NCI-H1105 (cell line): ENCODE measurements at regions not wholly inside any gene's neighbourhood (a gene's known extent, or its start where the extent isn't known, plus 50 kb on each side); places are given as distances from the start of the nearest gene placed in this dataset.

Experiments
- DNase-seq: peaks from one replicate; lab custom pipeline; 2025; lab: John Stamatoyannopoulos, UW

DNA sequence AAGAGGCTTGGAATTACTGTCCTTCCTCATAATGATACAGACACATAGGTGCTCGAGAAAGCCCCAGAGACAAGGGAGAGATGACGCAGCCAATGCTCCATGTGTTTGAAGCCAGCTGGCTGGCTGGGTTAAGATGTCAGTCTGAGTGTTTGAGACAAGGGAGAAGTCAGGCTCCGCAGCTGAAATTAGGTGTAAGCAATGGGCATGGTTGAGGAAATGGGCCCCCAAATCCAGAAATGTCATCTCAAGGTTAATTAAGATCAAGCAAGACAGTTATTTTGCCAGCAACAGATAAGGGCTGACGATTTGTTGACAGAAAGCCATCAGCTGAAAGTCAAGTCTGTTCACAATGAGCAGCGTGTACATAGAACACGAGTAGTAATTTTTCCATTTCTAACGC lies 713.4 kb downstream of the IRX1 start:
- DNase-seq, result no peak

DNA sequence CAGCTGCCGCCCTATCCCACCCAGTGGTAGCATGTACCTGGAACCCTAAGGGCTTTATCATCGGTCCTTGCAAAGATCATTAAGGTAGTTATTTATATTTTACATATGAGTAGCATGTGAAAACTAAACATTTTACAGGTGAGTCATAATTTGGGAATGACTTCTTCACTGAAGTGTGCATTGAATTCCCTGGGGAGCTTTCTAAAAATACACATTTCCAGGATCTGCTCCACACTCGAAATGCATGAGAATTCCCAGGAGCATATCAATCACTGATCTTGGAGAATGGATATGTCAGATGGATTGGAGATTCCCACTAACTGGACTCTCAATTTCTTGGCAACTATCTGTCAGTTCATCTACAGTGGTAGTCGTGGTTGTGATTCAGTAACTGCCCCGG lies 717.5 kb downstream of the IRX1 start:
- DNase-seq, result no peak

DNA sequence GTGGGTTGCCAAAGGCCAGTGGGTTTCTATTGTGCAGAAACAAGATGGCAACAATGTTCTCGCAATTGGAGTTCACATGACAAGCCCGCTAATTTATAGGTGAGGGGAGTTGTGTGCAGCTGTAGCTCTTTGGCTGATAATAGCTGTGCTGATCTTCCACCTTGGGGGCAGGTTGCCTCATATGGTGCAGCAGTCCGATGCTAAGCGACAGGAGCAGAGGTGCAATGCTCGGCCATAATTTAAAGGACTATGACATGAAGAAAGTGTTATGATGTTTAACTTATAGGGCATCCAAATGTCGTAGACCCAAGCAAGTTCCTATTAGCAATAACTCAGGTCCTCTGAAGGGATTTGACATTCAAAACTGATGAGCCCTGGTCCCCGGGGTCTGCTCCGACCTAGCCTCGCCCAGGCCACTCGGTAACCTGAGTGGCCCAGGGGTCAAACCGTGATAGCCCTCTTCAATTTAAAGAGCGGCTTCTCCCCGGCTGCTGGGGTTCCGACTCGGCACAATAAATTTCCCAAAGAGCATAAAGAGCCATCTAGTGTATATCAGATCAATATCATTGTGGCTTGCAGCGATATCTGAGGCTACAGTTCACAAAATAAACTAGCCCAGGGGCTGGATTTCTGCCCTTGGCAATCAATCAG lies 724.0 kb downstream of the IRX1 start:
- no peak for DNase-seq

DNA sequence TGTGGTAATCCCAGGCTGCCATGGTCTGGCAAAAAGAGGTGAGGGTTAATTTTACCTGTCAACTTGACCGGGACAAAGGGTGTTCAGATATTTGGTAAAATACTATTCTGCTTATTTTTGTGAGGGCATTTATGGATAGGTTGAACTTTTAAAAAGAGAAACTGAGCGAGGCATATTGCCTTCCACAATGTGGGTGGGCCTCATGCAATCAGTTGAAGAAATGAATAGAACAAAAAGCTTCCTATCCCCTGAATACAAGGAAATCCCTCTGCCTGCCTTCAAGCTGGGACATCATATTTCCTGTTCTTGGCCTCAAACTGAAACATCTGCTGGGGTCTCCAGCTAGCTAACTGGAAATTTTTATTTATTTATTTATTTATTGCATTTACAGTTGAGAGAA lies 734.7 kb downstream of the IRX1 start:
- no peak for DNase-seq

DNA sequence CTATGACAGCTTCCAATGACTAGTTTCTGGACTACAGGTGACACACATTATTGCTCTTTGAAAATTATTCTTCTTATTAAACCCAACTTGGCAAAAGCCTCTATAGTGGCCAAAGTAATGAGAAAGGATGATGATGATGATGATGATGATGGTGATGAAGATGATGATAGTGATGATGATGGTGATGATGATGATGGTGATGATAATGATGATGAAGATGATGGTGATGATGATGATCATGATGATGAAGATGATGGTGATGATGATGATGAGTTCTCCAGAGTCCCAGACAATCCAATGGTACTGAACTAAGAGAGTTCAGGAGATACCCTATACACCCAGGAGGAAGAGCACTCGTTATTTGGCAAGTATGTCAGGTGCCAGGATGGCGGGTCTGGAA lies 739.4 kb downstream of the IRX1 start:
- no peak for DNase-seq

DNA sequence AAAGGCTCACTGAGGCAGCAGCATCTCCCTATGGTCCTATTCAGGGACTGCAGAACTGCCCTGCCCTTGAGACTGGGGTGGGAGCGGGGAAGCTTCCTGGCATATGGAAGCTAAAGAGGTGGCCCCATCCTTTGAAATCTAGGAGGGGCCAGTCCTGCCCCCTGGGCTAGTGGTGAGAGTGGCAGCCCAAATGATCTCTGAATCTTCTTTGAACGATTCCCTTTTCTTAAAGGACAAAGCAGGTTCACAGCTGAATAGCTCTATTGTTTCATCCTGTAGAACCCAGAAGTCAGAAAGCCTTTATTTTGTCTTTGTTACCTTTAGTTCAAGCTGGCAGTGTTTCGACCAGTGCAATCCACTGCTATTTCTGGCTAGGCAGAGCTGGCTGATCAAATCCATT lies 741.9 kb downstream of the IRX1 start:
- no peak for DNase-seq

DNA sequence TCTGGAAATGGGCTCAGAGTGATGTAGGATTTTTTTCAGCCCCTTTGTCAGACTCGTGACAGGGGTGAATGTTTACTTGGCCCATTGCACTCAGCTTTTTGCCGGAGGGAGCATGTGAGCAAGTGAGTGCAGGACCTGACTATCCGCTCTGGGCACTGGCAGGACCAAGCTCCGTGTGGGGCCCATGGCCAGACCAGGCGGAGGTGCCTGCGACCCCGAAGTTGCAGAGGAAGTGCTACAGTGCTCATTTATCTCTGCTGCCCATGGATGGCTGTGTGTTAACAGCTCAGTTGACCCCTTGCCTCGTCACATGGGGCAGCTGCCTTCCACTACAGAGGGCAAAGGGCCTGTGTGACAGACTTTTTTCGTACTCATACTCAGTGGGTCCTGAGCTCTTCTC lies 744.3 kb downstream of the IRX1 start:
- no peak for DNase-seq

DNA sequence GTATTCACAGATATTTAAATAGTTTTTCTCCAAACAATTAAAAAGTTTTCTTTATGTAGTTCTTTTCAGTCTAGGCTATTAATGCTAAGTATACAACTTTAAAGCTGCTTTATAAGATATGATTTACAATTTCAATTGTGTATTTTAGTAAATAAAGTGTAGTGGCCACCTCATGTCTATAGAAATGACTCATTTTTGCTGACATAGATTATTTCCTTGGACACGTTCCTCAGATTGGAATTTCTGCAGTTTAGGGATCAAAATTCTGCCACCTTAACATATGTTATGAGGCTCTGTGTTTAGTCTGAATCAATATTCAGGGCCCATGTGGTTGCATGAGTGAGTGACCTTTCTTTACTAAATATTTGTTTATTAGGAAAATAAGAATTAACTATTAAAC lies 750.2 kb downstream of the IRX1 start:
- DNase-seq, result no peak

DNA sequence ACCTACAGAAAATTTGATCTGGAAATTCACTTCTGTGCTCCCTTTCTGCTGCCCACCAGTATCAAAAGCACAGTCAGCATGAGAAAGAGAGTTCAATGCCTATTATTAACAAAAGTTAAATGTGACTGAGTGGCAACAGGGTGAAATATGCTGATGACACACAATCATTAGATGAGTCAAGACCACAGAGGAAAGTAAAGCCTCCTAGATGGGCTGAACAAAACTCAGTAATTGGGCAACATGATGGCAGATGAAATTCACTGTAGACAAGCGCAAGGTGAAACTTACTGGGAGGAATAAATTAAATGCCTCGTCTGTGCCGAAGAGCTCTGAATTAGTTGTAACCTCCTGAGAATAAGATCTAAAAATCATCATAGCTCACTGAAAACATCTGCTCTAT lies 752.8 kb downstream of the IRX1 start:
- DNase-seq, result no peak

DNA sequence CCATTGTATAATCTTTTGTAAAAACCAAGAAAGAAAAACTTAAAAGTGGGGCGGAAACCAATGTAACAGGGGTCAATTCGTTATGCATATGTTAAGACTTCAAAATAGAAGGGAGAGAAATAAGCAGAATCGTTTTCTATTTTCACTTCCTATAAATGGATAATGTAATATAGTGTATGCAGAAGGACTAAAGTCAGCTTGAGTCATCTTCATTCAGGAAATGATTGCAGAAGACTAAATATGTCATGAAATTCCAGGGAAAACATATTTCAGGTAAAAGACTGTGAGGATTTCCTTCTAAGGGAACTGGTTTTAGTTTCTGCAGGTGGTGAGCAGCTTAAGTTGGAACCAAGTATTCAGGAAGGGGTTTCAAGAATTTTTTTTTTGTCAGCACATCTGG lies 753.3 kb downstream of the IRX1 start:
- DNase-seq, result no peak

DNA sequence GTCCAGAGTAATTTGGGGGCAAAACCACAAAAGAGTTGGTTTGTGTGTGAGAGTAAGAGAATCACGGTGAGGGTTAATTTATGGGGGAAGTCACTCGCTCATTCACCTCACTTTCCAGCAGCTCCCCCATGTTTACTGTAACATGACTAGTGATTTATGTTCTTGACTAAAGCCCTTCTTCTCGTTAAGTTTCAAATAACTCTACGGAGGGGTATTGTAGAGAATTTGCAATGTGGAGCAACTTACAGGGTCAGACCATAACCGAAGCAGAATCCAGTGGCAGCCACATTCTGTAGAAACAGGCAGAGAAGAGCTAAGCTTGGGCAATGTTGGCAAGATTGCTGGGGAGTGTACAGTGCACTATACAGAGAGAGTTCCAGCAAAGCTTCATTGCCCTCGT lies 760.6 kb downstream of the IRX1 start:
- no peak for DNase-seq

DNA sequence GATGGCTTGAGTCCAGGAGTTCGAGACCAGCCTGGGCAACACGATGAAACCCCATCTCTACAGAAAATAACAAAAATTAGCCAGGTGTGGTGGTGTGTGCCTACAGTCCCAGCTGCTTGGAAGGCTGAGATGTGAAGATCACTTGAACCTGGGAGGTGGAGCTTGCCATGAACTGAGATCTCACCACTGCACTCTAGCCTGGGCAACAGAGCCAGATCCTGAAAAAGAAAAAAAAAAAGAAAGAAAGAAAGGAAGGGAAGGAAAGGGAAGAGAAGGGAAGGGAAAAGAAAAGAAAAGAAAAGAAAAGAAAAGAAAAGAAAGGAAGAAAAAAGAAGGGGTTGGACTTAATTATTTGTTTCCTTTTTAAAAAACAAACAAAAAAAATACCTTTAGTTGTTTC lies 764.2 kb downstream of the IRX1 start:
- DNase-seq, result no peak

DNA sequence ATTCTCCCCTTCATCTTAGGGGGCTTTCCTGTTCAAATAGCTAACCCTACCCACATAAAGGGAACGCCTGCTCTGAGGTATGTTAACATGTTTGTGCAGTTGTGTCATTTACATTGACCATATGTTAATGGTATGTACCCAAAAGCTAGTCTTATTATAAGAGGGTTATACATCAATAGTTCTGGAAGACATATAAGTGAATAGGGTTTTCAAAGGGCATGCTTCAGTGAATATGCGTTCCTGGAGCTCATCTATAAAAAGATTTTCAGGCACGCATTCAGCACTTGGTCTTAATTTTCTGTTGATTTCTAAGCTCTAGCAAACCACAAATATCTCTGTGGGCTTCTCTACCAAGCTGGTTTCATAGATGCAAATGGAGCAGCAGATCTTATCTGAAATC lies 766.1 kb downstream of the IRX1 start:
- DNase-seq, result no peak

DNA sequence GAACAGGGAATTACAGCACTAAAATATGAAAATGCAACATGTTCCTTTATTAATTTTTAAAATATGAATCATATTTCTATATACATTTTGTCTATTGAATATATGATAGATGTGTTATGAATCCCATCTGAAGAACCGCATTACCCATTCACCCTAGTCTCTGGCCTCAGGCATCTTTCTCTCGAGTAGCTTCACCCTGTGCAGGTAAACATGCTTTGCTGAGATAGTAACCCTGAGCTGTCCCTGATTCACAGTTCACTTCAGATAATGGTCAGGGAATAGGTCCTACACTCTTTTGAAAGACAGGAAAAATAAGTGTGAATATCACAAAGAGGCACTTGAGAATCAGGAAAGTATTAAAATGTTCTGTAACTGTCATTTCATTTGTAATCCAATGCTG lies 766.8 kb downstream of the IRX1 start:
- DNase-seq, result no peak

DNA sequence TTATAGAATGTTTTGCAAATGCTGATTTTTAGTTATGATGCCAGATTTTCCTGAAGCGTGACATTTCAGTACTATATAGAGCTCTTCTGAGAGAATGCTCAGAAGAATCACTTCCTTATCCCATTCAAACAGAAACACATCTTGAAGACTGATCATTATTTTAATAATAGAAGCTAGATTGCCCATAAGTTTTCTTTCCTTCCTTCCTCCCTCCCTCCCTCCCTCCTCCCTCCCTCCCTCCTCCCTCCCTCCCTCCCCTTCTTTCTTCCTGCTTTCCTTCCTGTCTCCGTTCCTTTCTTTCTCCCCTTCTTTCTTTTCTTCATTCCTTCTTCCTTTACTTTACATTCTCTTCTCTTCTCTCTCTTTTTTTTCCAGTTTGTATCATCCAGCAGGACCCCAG lies 767.4 kb downstream of the IRX1 start:
- no peak for DNase-seq

DNA sequence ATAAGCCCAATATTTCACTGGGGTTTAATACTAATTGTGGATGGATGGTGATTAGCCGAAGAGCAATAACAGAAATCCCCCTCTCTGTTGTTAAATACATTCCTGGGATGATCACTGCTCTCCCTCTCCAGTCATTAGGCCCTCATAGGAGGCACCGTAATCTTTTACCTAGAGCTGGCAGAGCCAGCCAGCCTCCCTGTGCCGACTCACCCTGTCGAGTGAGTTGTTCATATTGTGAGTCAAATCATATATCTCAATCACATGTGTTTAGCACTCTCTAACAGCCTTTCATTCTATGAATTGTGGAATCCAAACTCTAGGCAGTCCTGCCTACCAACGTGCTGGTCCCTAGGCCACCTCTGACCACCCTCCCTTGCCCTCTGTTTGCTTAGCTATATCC lies 771.0 kb downstream of the IRX1 start:
- no peak for DNase-seq

DNA sequence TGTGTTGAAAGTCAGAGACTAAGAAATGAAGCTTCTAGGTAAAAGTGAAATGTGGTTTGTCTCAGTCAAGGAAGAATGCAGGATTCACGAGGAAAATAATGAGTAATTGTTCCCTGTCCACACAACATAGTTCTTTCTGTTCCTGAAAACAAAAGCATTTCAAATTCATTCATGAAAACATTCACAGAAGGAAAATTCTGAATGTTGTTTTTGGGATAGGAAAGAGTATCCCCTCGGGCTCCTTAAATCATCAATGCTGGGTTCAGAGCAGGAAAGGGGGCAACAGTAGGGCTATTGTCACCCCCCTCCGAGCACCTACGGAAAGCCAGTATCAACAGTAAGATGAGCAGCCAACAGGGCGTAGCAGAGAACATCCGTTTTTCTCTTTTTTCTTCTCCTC lies 769.9 kb upstream of the ADAMTS16 start:
- DNase-seq, result no peak

DNA sequence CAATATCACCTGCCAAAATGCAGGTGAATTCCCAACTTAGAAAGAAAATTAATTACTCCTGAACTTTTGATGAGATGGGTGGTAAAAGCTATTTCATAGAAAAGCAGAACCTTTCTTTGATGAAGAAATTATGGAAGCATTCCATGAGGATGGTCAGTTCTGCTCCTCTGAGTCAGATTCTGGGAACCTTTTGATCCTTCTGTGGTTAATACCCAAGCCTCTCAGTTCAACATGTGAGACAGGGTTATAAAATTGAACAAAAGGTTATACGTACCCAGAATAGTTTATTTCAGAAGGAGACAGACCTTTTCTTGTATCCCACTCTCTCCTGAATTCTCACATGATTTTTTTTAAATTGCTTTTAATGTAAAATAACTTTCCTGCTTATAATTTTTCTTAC lies 767.6 kb upstream of the ADAMTS16 start:
- DNase-seq, result no peak

DNA sequence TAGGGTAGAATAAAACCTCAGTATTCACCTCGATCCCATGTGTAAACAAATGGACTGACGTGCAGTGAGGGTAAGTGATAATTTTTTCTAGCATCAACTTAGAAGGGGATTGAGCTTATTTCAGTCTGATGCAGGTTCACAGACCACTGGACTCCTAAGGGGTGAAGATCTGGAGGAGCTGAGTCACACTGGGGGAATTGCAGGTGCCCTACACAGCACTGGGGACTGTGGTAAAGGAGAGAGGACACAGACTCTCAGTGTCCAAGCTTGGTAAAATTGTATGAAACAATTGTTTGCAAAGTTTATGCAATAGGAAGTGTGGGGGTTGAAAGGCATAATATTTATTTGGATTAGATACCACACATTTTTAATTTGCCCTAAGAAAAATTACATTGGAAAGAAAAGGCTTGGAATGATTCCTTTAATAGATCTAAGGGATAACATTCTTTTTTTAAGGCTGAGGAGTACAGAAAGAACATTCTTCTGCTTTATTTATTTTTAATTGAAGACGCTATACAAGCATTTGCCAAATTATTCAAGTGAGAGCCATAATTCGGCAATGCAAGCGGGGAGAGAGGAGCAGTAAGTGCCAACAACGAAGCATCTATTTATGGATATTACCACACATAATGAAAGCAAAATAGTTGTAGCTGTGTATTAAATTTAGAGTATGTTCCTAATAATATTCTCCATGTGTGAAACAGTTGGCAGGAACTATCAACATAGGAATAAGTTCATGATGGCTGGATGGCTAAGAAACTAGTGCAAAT lies 766.9 kb upstream of the ADAMTS16 start:
- DNase-seq, result no peak

DNA sequence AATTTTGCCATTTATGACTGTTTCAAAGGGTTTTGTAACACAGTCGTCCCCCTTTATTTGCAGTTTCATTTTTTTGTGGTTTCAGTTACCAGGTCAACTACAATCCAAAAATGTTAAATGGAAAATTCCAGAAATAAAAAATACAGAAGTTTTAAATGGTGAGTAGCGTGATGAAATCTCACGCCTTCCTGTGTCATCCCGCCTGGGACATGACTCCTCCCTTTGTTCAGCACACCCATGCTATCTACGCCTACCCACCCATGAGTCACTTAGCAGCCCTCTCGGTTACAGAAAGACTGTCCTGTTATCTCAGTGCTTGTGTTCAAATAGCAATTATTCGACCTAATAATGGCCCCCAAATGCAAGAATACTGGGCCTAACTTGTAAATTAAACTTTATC lies 765.3 kb upstream of the ADAMTS16 start:
- DNase-seq, result no peak

DNA sequence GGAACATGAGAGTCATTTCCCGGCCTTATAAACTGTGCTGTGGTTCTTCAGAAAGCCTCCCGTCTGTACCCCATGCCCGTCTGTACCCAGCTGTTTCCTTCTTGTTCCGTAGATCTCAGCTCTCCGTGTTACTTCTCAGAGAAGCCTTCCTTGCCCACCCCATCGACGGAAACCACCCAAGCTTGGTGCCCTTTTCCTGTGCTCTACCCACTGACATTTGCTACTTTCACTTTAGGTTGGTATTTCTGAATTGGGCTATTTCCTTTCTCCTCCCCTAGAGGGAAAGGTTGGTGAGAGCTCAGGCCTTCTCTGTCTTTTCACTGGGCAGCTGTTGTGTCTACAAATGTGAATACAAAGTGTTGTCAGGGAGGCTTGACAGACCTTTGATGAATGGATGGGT lies 764.5 kb upstream of the ADAMTS16 start:
- DNase-seq, result no peak

DNA sequence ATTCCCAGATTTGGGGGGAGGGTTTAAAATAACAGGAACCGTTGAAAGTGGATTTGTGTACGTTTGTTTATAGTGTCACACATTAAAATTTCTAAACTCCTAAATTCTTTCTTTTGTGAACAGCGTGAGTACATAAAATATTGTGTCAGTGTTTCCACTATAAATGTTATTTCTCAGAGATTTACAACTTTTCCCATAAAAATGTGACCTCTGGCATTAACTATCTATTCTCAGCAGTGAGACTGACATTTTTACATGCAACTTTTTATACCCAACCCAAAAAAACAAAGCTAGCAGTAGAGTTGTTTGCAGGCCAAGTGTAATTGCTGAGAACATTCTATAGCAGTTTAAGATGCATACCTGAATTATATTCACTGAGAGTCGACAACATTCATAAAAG lies 757.0 kb upstream of the ADAMTS16 start:
- DNase-seq, result no peak

DNA sequence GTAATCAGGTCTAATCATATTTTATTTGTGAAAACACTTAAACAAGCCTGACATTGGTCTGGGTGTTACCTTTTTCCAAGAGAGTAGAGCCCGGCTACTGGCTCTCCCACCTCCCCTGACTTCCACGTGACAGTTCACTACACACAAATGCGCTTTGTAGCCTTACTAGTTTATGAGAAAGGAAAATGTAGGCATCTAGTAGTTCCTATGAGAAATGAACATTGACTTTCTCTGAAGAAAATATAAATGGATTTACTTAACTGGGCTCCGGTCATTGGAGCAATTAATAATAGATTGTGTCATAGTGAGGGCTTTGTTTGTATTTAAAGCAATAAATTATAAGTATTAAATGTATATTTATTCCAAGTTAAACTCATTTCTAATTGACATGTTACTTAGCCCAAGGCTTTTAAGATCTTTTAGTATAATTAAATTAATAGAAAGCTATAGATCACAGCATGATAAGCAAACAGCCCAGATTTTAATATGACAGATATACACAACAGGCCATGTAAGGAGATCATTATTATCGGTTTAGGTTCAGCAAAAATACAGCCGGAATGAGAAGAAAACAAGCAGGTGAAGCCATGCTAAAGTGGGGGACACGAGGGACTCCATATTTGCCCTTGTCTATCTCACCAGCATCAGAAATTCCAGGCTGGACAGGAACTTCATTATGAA lies 756.5 kb upstream of the ADAMTS16 start:
- DNase-seq, result no peak

DNA sequence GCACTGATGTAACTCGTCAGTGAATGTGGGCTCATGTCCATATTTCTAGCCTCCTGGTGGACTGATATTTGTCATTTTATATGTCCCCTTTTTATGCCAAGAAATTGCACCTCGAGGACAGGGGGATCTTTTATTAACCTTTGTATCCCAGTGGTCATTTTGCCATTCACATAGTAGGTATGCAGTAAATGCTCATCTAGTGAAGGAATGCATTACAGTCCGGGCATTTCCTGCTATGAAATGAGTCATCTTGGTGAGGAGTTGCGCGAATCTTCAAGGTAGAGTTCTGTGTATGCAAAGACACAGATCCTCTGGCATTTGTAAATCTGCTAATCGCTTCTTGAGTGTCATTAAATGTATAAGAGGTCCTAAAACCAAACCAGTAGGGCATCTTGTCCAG lies 755.5 kb upstream of the ADAMTS16 start:
- DNase-seq, result no peak
